ENCODE measurements at regions not wholly inside any gene's neighbourhood (a gene's known extent, or its start where the extent isn't known, plus 50 kb on each side); places are given as distances from the start of the nearest gene placed in this dataset.
A peak's percentile ranks its signal among the peaks of the same experiment; 100 is the strongest.

- Mint-ChIP-seq H3K4me3 (ENCODE audit: unreplicated experiment) (no peak overlapping the region), H3K4me1 (ENCODE audit: low read depth, unreplicated experiment) (peaks cover 18% of the 10 kb centered on the region), H3K27ac (ENCODE audit: unreplicated experiment) (no peak overlapping the region), H3K9me3 (ENCODE audit: unreplicated experiment) (peaks cover 12% of the 10 kb centered on the region), H3K36me3 (ENCODE audit: unreplicated experiment) (no peaks in the 10 kb centered on the region), H3K27me3 (ENCODE audit: unreplicated experiment) (peaks cover 11% of the 10 kb centered on the region)
- TF ChIP-seq CTCF (IDR thresholded peaks at IDR 0.05; ENCODE audit: partially characterized antibody, unreplicated experiment), result no peak
- DNase-seq, result no peak
These were observed 82.0 kb upstream of the NKD1 start for GRCh38 chr16:50466170-50466569.

- DNase-seq, result peak; percentile 37
- Mint-ChIP-seq H3K27me3 (ENCODE audit: unreplicated experiment) (peaks cover 11% of the 10 kb centered on the region), H3K4me3 (ENCODE audit: unreplicated experiment) (no peak overlapping the region), H3K27ac (ENCODE audit: unreplicated experiment) (peak overlapping the region; percentile 43), H3K36me3 (ENCODE audit: unreplicated experiment) (no peaks in the 10 kb centered on the region), H3K9me3 (ENCODE audit: unreplicated experiment) (peaks cover 12% of the 10 kb centered on the region), H3K4me1 (ENCODE audit: low read depth, unreplicated experiment) (peaks cover 14% of the 10 kb centered on the region)
- peak; percentile 55 for TF ChIP-seq CTCF (IDR thresholded peaks at IDR 0.05; ENCODE audit: partially characterized antibody, unreplicated experiment)
These were observed 83.6 kb upstream of the NKD1 start for GRCh38 chr16:50464325-50465290.

GRCh38 chr16:50463581-50464324, 84.4 kb upstream of the NKD1 start:
- DNase-seq, result no peak
- H3K9me3 Mint-ChIP-seq (ENCODE audit: unreplicated experiment), result peaks cover 15% of the 10 kb centered on the region
- H3K27ac Mint-ChIP-seq (ENCODE audit: unreplicated experiment), result peak overlapping the region; percentile 43
- no peak overlapping the region for H3K4me3 Mint-ChIP-seq (ENCODE audit: unreplicated experiment)
- H3K4me1 Mint-ChIP-seq (ENCODE audit: low read depth, unreplicated experiment), result peaks cover 16% of the 10 kb centered on the region
- H3K27me3 Mint-ChIP-seq (ENCODE audit: unreplicated experiment), result peaks cover 7% of the 10 kb centered on the region
- H3K36me3 Mint-ChIP-seq (ENCODE audit: unreplicated experiment), result no peaks in the 10 kb centered on the region
- TF ChIP-seq CTCF (IDR thresholded peaks at IDR 0.05; ENCODE audit: partially characterized antibody, unreplicated experiment), result no peak

- peaks cover 14% of the 10 kb centered on the region for H3K4me1 Mint-ChIP-seq (ENCODE audit: low read depth, unreplicated experiment)
These were observed 85.2 kb upstream of the NKD1 start for GRCh38 chr16:50462793-50463507.

More at GRCh38 chr16:50462793-50463507, 85.2 kb upstream of the NKD1 start:
- H3K27me3 Mint-ChIP-seq (ENCODE audit: unreplicated experiment), result peaks cover 6% of the 10 kb centered on the region
- H3K4me3 Mint-ChIP-seq (ENCODE audit: unreplicated experiment), result no peak overlapping the region
- H3K27ac Mint-ChIP-seq (ENCODE audit: unreplicated experiment), result no peak overlapping the region
- no peaks in the 10 kb centered on the region for H3K36me3 Mint-ChIP-seq (ENCODE audit: unreplicated experiment)
- H3K9me3 Mint-ChIP-seq (ENCODE audit: unreplicated experiment), result peaks cover 14% of the 10 kb centered on the region
- TF ChIP-seq CTCF (IDR thresholded peaks at IDR 0.05; ENCODE audit: partially characterized antibody, unreplicated experiment), result no peak
- DNase-seq, result no peak

All from glutamatergic neuron (in vitro differentiated cells).